ENCODE measurements at regions not wholly inside any gene's neighbourhood (a gene's known extent, or its start where the extent isn't known, plus 50 kb on each side); places are given as distances from the start of the nearest gene placed in this dataset.

DNA sequence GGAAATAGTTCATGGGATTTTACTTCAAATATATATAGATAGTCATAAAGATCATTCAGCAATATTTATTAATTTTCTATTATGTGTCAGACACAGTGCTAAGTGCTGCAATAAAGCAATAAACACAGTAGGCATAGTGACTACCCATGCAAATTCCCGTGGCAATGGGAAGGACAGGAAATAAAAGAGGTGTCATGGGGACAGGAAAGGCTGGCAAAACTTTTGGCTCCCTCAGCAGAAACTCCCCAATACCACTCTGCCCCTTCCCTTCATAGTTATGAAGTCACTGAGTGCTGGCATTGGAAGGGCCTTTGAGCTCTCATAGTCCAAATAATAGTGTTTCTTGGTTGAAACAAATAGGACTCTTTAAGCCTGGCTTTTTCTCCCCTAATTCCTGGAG lies 104.4 kb upstream of the DPT start:
- intact Hi-C loops (cut with micrococcal nuclease) = no loop called here
- H3K27ac Mint-ChIP-seq (ENCODE audit: low read depth, unreplicated experiment) = no peak overlapping the region

DNA sequence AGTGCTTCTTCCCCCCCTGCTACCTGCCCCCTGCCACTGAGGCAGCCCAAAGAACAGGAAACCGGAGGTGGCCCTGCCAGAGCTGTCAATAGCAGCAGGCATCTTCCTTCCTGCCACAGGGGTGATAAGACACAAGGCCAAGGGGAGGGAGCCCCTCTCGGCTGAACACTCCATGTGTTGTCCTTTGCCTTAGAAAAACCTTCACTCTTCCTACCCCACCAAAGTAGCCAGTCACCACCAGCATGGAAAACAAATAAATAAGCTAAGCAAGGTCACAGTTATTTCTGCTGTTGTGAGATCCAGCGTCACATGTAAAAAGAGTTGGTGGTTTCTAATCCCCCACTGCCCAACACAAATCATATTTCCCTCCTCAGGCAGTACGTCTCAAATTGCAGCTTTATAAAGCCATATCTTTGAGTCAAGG lies 104.8 kb upstream of the DPT start:
- no TSS peak for BruUV-seq (replicated peaks)
- Mint-ChIP-seq H3K4me3 (ENCODE audit: unreplicated experiment) (no peak overlapping the region), H3K4me1 (ENCODE audit: insufficient read depth, unreplicated experiment) (no peaks in the 10 kb centered on the region), H3K36me3 (ENCODE audit: insufficient read depth, unreplicated experiment) (no peaks in the 10 kb centered on the region), H3K27me3 (ENCODE audit: insufficient read depth, unreplicated experiment) (no peaks in the 10 kb centered on the region), H3K27ac (ENCODE audit: low read depth, unreplicated experiment) (no peak overlapping the region), H3K9me3 (ENCODE audit: unreplicated experiment) (no peaks in the 10 kb centered on the region)
- POLR2A ChIA-PET = no interaction called here
- intact Hi-C loops (cut with micrococcal nuclease) = no loop called here
- no peak for DNase-seq (ENCODE audit: unreplicated experiment)
- CTCF ChIA-PET = interaction anchor here (0.8 to 1.0 kb wide), 2 partner anchors 9 to 45 kb away, joined by 3 read pairs; no protein-coding TSS in a partner anchor
- TF ChIP-seq, protein P1, sequence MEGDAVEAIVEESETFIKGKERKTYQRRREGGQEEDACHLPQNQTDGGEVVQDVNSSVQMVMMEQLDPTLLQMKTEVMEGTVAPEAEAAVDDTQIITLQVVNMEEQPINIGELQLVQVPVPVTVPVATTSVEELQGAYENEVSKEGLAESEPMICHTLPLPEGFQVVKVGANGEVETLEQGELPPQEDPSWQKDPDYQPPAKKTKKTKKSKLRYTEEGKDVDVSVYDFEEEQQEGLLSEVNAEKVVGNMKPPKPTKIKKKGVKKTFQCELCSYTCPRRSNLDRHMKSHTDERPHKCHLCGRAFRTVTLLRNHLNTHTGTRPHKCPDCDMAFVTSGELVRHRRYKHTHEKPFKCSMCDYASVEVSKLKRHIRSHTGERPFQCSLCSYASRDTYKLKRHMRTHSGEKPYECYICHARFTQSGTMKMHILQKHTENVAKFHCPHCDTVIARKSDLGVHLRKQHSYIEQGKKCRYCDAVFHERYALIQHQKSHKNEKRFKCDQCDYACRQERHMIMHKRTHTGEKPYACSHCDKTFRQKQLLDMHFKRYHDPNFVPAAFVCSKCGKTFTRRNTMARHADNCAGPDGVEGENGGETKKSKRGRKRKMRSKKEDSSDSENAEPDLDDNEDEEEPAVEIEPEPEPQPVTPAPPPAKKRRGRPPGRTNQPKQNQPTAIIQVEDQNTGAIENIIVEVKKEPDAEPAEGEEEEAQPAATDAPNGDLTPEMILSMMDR (IDR thresholded peaks at IDR 0.05; ENCODE audit: unreplicated experiment) = no peak

More for the DNA sequence above, 104.4 kb upstream of the DPT start:
- no peak for DNase-seq (ENCODE audit: unreplicated experiment)
- Mint-ChIP-seq H3K27me3 (ENCODE audit: insufficient read depth, unreplicated experiment) (no peaks in the 10 kb centered on the region), H3K9me3 (ENCODE audit: unreplicated experiment) (no peaks in the 10 kb centered on the region), H3K36me3 (ENCODE audit: insufficient read depth, unreplicated experiment) (no peaks in the 10 kb centered on the region), H3K4me3 (ENCODE audit: unreplicated experiment) (no peak overlapping the region), H3K4me1 (ENCODE audit: insufficient read depth, unreplicated experiment) (no peaks in the 10 kb centered on the region)
- BruUV-seq (replicated peaks) = no TSS peak
- CTCF ChIA-PET = interaction anchor here (1.0 kb wide), 1 partner anchor 45 kb away, joined by 3 read pairs; no protein-coding TSS in a partner anchor
- POLR2A ChIA-PET = no interaction called here
- TF ChIP-seq, protein P1 (IDR thresholded peaks at IDR 0.05; ENCODE audit: unreplicated experiment) = no peak

- TF ChIP-seq, protein P1 (IDR thresholded peaks at IDR 0.05; ENCODE audit: unreplicated experiment) = no peak
- CTCF ChIA-PET = interaction anchor here (0.8 kb wide), 1 partner anchor 10 kb away, joined by 3 read pairs; no protein-coding TSS in a partner anchor
- Mint-ChIP-seq H3K4me1 (ENCODE audit: insufficient read depth, unreplicated experiment) (no peaks in the 10 kb centered on the region), H3K4me3 (ENCODE audit: unreplicated experiment) (no peak overlapping the region), H3K9me3 (ENCODE audit: unreplicated experiment) (no peaks in the 10 kb centered on the region), H3K36me3 (ENCODE audit: insufficient read depth, unreplicated experiment) (no peaks in the 10 kb centered on the region), H3K27me3 (ENCODE audit: insufficient read depth, unreplicated experiment) (no peaks in the 10 kb centered on the region), H3K27ac (ENCODE audit: low read depth, unreplicated experiment) (no peak overlapping the region)
- intact Hi-C loops (cut with micrococcal nuclease) = no loop called here
- no peak for DNase-seq (ENCODE audit: unreplicated experiment)
- no TSS peak for BruUV-seq (replicated peaks)
- POLR2A ChIA-PET = no interaction called here
Observed at GRCh38 chr1:168834225-168834872, 105.3 kb upstream of the DPT start.

GRCh38 chr1:168835176-168835575 lies 106.2 kb upstream of the DPT start:
- no peaks in the 10 kb centered on the region for H3K9me3 Mint-ChIP-seq (ENCODE audit: unreplicated experiment)
- no peak overlapping the region for H3K4me3 Mint-ChIP-seq (ENCODE audit: unreplicated experiment)
- ChIA-PET POLR2A (no interaction called here), CTCF (interaction anchor here (1.4 kb wide), 1 partner anchor 27 kb away, joined by 3 read pairs; no protein-coding TSS in a partner anchor)
- no peaks in the 10 kb centered on the region for H3K36me3 Mint-ChIP-seq (ENCODE audit: insufficient read depth, unreplicated experiment)
- H3K4me1 Mint-ChIP-seq (ENCODE audit: insufficient read depth, unreplicated experiment) = no peaks in the 10 kb centered on the region
- BruUV-seq (replicated peaks) = no TSS peak
- no peak for DNase-seq (ENCODE audit: unreplicated experiment)
- intact Hi-C loops (cut with micrococcal nuclease) = no loop called here
- no peak overlapping the region for H3K27ac Mint-ChIP-seq (ENCODE audit: low read depth, unreplicated experiment)
- H3K27me3 Mint-ChIP-seq (ENCODE audit: insufficient read depth, unreplicated experiment) = no peaks in the 10 kb centered on the region
- TF ChIP-seq, protein P1 (IDR thresholded peaks at IDR 0.05; ENCODE audit: unreplicated experiment) = no peak
